HepG2 (cell line): ENCODE measurements at regions not wholly inside any gene's neighbourhood (a gene's known extent, or its start where the extent isn't known, plus 50 kb on each side); places are given as distances from the start of the nearest gene placed in this dataset.

ENCODE experiments used
- ATAC-seq: fragments of 200-7000 bp; cut with Tn5 transposase; 3 replicates; pipeline ENCODE4 v1.9.1; 2020; ENCODE audit warnings: mild to moderate bottlenecking, moderate library complexity
- BruUV-seq: library from RNA; stranded (reverse); fragments of 400-500 nt; replicated peaks from 2 replicates; lab custom pipeline; 2021; lab: Mats Ljungman, UMichigan
- CTCF ChIA-PET: fragments of 300-600 bp; formaldehyde crosslinking; extraction: SDS; loops from one replicate; lab custom pipeline; 2021; ENCODE audit warnings: low total read pairs, inconsistent platforms, low intra/inter-chr PET ratio; lab: Yijun Ruan, JAX
- POLR2A ChIA-PET: fragments of 350-600 bp; sonication (Branson Sonifier 250); formaldehyde crosslinking; loops from one replicate; lab custom pipeline; 2020; ENCODE audit warnings: antibody characterized with exemption, inconsistent platforms; lab: Yijun Ruan, JAX
- DNase-seq: peaks from one replicate; pipeline ENCODE4 v3.0.0-alpha.2; 2015; ENCODE audit warnings: low spot score
- FAIRE-seq: peaks from 3 replicates; lab custom pipeline; 2011; peaks lifted over from hg19 to GRCh38; lab: Jason Lieb, UNC
- H2AFZ ChIP-seq: one replicate; pipeline ENCODE4 v1.6.1; 2011; ENCODE audit warnings: low read length, inconsistent platforms
- H3K27ac ChIP-seq: fragments of 300-600 bp; 3 replicates; pipeline ENCODE4 v1.8.0; 2011; ENCODE audit warnings: mixed run types, mild to moderate bottlenecking, mixed read lengths, low read length, inconsistent platforms; ENCODE audit not compliant: insufficient read depth; ENCODE audit errors: extremely low read length
- H3K27me3 ChIP-seq, 2 experiments: fragments of 200-600 bp in 1 of 2; 2 replicates in 1 of 2; 3 replicates in 1 of 2; pipeline versions ENCODE4 v1.6.0 to v1.8.0; 2011; ENCODE audit warnings: low read length in 2 of 2, mild to moderate bottlenecking in 2 of 2, moderate library complexity in 2 of 2, inconsistent platforms in 1 of 2; ENCODE audit not compliant: insufficient read depth in 2 of 2, control insufficient read depth in 1 of 2
- H3K36me3 ChIP-seq, 2 experiments: fragments of 200-600 bp in 1 of 2; replicated peaks in 1 of 2; 2 replicates in 1 of 2; 3 replicates in 1 of 2; pipeline versions ENCODE4 v1.5.1 to v1.8.0; 2011; ENCODE audit warnings: low read length in 2 of 2, inconsistent platforms in 1 of 2; ENCODE audit not compliant: insufficient read depth in 2 of 2, control insufficient read depth in 1 of 2
- H3K4me1 ChIP-seq: 2 replicates; pipeline ENCODE4 v1.5.1; 2012; ENCODE audit warnings: low read length, inconsistent platforms; ENCODE audit not compliant: insufficient read depth
- H3K4me2 ChIP-seq: 2 replicates; pipeline ENCODE4 v1.6.0; 2011; ENCODE audit warnings: low read depth, low read length, inconsistent platforms
- H3K4me3 ChIP-seq, 3 experiments: fragments of 200-600 bp in 1 of 3; sonication (generic), shearing (Covaris generic) in 1 of 3; replicated peaks in 1 of 3; 2 replicates each; pipeline ENCODE4 v1.5.1; 2011 to 2016; ENCODE audit warnings: low read length in 3 of 3, inconsistent platforms in 2 of 3, low read depth in 2 of 3, mild to moderate bottlenecking in 2 of 3, control low read depth in 1 of 3, mixed read lengths in 1 of 3; ENCODE audit not compliant: insufficient read depth in 1 of 3
- H3K79me2 ChIP-seq: one replicate; pipeline ENCODE4 v1.6.1; 2011; ENCODE audit warnings: low read length, inconsistent platforms; ENCODE audit not compliant: insufficient read depth
- H3K9ac ChIP-seq: 2 replicates; pipeline ENCODE4 v1.6.0; 2011; ENCODE audit warnings: mild to moderate bottlenecking, low read depth, low read length, inconsistent platforms; ENCODE audit not compliant: insufficient read depth
- H3K9me3 ChIP-seq: 2 replicates; pipeline ENCODE4 v1.5.1; 2012; ENCODE audit warnings: mild to moderate bottlenecking, low read length
- H4K20me1 ChIP-seq: 2 replicates; pipeline ENCODE4 v1.6.0; 2011; ENCODE audit warnings: inconsistent platforms, mild to moderate bottlenecking, low read length, moderate library complexity; ENCODE audit not compliant: insufficient read depth
- ATF7-NPFF ChIP-seq: sonication (generic); formaldehyde crosslinking; IDR thresholded peaks from 2 replicates; pipeline ENCODE4 v1.8.1; 2023; ENCODE audit warnings: mild to moderate bottlenecking, low read depth, missing genetic modification reagents, moderate library complexity
- KDM6A ChIP-seq: IDR thresholded peaks from 2 replicates; pipeline ENCODE4 v1.6.1; 2016; ENCODE audit warnings: low read depth
- NRL ChIP-seq: sonication (generic); formaldehyde crosslinking; IDR thresholded peaks from 2 replicates; pipeline ENCODE4 v1.5.0; 2020; ENCODE audit warnings: missing genetic modification reagents, mild to moderate bottlenecking, moderate library complexity, borderline replicate concordance
- ZNF136 ChIP-seq: sonication (generic); formaldehyde crosslinking; IDR thresholded peaks from 2 replicates; pipeline ENCODE4 v1.8.1; 2022; ENCODE audit warnings: low read depth, mild to moderate bottlenecking, moderate library complexity, missing genetic modification reagents
- ZNF503 ChIP-seq: sonication (generic); formaldehyde crosslinking; IDR thresholded peaks from 2 replicates; pipeline ENCODE4 v1.4.0; 2020; ENCODE audit warnings: missing genetic modification reagents
- ZNF720 ChIP-seq: sonication (generic); formaldehyde crosslinking; IDR thresholded peaks from 2 replicates; pipeline ENCODE4 v1.4.0; 2020; ENCODE audit warnings: missing genetic modification reagents
- ZNF878 ChIP-seq: sonication (generic); formaldehyde crosslinking; IDR thresholded peaks from 2 replicates; pipeline ENCODE4 v1.8.1; 2023; ENCODE audit warnings: mild to moderate bottlenecking, missing genetic modification reagents, moderate library complexity
- WGBS: methylation state at CpG from one replicate; pipeline ENCODE4 v1.1.6; 2017; ENCODE audit warnings: low lambda C conversion rate; 5-methylcytosine and 5-hydroxymethylcytosine counted together
- in situ Hi-C: cut with HindIII; loops from 2 replicates; pipeline ENCODE4 v1.10.0; 2017; ENCODE audit warnings: low pct_unique_long_range_greater_than_20kb; ENCODE audit not compliant: extremely low pct_ligation_motif_present
- intact Hi-C: fragments of 100-400 bp; cut with micrococcal nuclease; formaldehyde crosslinking; loops from one replicate; pipeline ENCODE4 v1.10.0; 2022; ENCODE audit not compliant: unreplicated experiment
- TF ChIP-seq, protein P1 (sequence below): sonication (generic); formaldehyde crosslinking; IDR thresholded peaks from 2 replicates; pipeline ENCODE4 v1.8.0; 2023; ENCODE audit warnings: mild to moderate bottlenecking, missing genetic modification reagents
- TF ChIP-seq, protein P2 (sequence below): sonication (generic); formaldehyde crosslinking; IDR thresholded peaks from 2 replicates; pipeline ENCODE4 v1.5.0; 2020; ENCODE audit warnings: mild to moderate bottlenecking, missing genetic modification reagents, borderline replicate concordance

- POLR2A ChIA-PET: no interaction called here
- in situ Hi-C loops (no loop called here), intact Hi-C loops (no loop called here)
- BruUV-seq: no TSS peak
- no peaks in the 10 kb centered on the region for H4K20me1 ChIP-seq
- no peak for DNase-seq
- H3K9ac ChIP-seq: no peak overlapping the region
- CTCF ChIA-PET: no interaction called here
- H3K36me3 ChIP-seq: no peaks in the 10 kb centered on the region
- no peak for FAIRE-seq
- ATAC-seq: no peak
- no peaks in the 10 kb centered on the region for H3K79me2 ChIP-seq
- no peak overlapping the region for H3K4me3 ChIP-seq
- WGBS: 2% methylated on average over 8 of the region's 8 CpGs
- no peaks in the 10 kb centered on the region for H3K4me1 ChIP-seq
- H3K27ac ChIP-seq: no peak overlapping the region
- TF ChIP-seq, protein P1, sequence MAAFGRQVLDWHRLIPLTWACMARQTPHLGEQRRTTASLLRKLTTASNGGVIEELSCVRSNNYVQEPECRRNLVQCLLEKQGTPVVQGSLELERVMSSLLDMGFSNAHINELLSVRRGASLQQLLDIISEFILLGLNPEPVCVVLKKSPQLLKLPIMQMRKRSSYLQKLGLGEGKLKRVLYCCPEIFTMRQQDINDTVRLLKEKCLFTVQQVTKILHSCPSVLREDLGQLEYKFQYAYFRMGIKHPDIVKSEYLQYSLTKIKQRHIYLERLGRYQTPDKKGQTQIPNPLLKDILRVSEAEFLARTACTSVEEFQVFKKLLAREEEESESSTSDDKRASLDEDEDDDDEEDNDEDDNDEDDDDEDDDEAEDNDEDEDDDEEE (CRISPR knock-in tag): no peak
- TF ChIP-seq NRL (CRISPR knock-in tag) (no peak), KDM6A (no peak), ATF7-NPFF (no peak), ZNF503 (CRISPR knock-in tag) (no peak), ZNF136 (CRISPR knock-in tag) (no peak), ZNF720 (CRISPR knock-in tag) (no peak), ZNF878 (CRISPR knock-in tag) (no peak)
- TF ChIP-seq, protein P2, sequence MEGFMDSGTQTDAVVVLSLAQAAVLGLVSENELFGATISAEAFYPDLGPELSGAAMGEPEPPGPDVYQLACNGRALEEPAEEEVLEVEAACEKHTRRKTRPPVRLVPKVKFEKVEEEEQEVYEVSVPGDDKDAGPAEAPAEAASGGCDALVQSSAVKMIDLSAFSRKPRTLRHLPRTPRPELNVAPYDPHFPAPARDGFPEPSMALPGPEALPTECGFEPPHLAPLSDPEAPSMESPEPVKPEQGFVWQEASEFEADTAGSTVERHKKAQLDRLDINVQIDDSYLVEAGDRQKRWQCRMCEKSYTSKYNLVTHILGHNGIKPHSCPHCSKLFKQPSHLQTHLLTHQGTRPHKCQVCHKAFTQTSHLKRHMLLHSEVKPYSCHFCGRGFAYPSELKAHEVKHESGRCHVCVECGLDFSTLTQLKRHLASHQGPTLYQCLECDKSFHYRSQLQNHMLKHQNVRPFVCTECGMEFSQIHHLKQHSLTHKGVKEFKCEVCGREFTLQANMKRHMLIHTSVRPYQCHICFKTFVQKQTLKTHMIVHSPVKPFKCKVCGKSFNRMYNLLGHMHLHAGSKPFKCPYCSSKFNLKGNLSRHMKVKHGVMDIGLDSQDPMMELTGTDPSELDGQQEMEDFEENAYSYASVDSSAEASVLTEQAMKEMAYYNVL (CRISPR knock-in tag): no peak
- 0 out of 2 replicates have a peak overlapping the region, but pooled peaks have one; percentile 1 for H3K4me2 ChIP-seq
- no peaks in the 10 kb centered on the region for H3K27me3 ChIP-seq
- peaks cover 50% of the 10 kb centered on the region for H3K9me3 ChIP-seq
- H2AFZ ChIP-seq: peak overlapping the region; percentile 20
These were observed 1929.8 kb upstream of the LRRTM1 start for GRCh38 chr2:82234283-82234874.
